HG02642 (cell line): ENCODE measurements at regions not wholly inside any gene's neighbourhood (a gene's known extent, or its start where the extent isn't known, plus 50 kb on each side); places are given as distances from the start of the nearest gene placed in this dataset.
"Not testable (repeated sequence)": the region's sequence is repeated elsewhere in the genome, so short reads cannot be mapped to it uniquely, and the experiment has no call there.

Source experiments
- ATAC-seq: cut with Tn5 transposase; IDR thresholded peaks from one replicate; pipeline ENCODE4 v1.9.1; 2021; ENCODE audit warnings: mild to moderate bottlenecking; ENCODE audit not compliant: unreplicated experiment, poor library complexity

- ATAC-seq: no peak
Observed at GRCh38 chrX:139077281-139078250, 366.0 kb upstream of the FGF13 start.

GRCh38 chrX:139063364-139063763 lies 351.8 kb upstream of the FGF13 start:
- ATAC-seq: no peak

- no peak for ATAC-seq
Observed at GRCh38 chrX:139058831-139059495, 347.4 kb upstream of the FGF13 start.

- no peak for ATAC-seq
Observed at GRCh38 chrX:139052461-139052860, 340.9 kb upstream of the FGF13 start.

- no peak for ATAC-seq
Observed at GRCh38 chrX:139049465-139049864, 337.9 kb upstream of the FGF13 start.

- no peak for ATAC-seq
Observed at GRCh38 chrX:139044680-139045079, 333.2 kb upstream of the FGF13 start.

- ATAC-seq: no peak
Observed at GRCh38 chrX:139039041-139039440, 327.5 kb upstream of the FGF13 start.

- no peak for ATAC-seq
Observed at GRCh38 chrX:139026811-139027210, 315.3 kb upstream of the FGF13 start.

GRCh38 chrX:139026406-139026805 lies 314.9 kb upstream of the FGF13 start:
- no peak for ATAC-seq

- no peak for ATAC-seq
Observed at GRCh38 chrX:139025816-139026215, 314.3 kb upstream of the FGF13 start.

GRCh38 chrX:139023531-139023930 lies 312.0 kb upstream of the FGF13 start:
- no peak for ATAC-seq

- no peak for ATAC-seq
Observed at GRCh38 chrX:139020801-139021200, 309.3 kb upstream of the FGF13 start.

- ATAC-seq: no peak
Observed at GRCh38 chrX:139018436-139018835, 306.9 kb upstream of the FGF13 start.

- ATAC-seq: no peak
Observed at GRCh38 chrX:139015627-139016026, 304.1 kb upstream of the FGF13 start.

GRCh38 chrX:139008185-139008584 lies 296.7 kb upstream of the FGF13 start:
- ATAC-seq: no peak

GRCh38 chrX:139003856-139004527 lies 292.5 kb upstream of the FGF13 start:
- ATAC-seq: not testable (repeated sequence)

GRCh38 chrX:139002319-139002718 lies 290.8 kb upstream of the FGF13 start:
- no peak for ATAC-seq

GRCh38 chrX:138996268-138996667 lies 284.8 kb upstream of the FGF13 start:
- no peak for ATAC-seq

- no peak for ATAC-seq
Observed at GRCh38 chrX:138995458-138995857, 283.9 kb upstream of the FGF13 start.

- ATAC-seq: not testable (repeated sequence)
Observed at GRCh38 chrX:138990425-138990824, 278.9 kb upstream of the FGF13 start.

- ATAC-seq: no peak
Observed at GRCh38 chrX:138986866-138987265, 275.3 kb upstream of the FGF13 start.
